ELR (cell line): ENCODE measurements at regions not wholly inside any gene's neighbourhood (a gene's known extent, or its start where the extent isn't known, plus 50 kb on each side); places are given as distances from the start of the nearest gene placed in this dataset.
"Not testable (repeated sequence)": the region's sequence is repeated elsewhere in the genome, so short reads cannot be mapped to it uniquely, and the experiment has no call there.

Experiments used
- DNase-seq: peaks from one replicate; pipeline ENCODE4 v3.0.0-alpha.2; 2015; ENCODE audit warnings: low read depth

DNA sequence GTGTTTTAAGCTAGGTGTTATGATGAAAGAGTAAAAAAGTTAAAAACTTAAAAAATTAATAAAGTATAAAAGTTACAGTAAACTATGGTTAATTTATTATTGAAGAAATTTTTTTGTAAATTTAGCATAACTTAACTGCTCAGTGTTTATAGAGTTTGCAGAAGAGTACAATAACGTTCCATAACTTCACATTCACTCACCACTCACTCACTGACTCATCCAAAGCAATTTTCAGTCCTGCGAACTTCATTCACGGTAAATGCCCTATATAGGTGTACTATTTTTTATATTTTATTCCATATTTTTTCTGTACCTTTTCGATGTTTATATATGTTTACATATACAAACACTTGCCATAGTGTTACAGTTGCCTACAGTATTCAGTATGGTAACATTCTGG is 694.8 kb upstream of the SLC39A10 start:
- DNase-seq: peak; percentile 8

DNA sequence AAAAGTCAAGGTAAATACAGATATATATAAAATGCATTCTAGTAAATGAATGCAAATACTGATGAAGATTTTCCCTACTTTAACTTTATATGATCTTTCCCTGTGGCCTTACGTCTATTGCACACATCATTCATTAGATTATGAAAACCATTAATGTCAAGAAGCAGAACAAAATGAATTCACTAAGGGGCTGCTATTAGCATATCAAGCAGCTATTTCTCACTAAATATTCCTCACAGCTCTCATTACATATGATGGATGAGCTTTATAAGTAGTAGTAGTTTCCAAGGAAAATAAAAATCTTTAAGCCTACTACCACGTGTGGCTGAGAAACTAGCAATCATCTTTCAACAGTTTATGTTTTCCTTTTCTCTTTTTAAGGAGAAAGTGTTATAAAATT is 702.8 kb upstream of the SLC39A10 start:
- no peak for DNase-seq

DNA sequence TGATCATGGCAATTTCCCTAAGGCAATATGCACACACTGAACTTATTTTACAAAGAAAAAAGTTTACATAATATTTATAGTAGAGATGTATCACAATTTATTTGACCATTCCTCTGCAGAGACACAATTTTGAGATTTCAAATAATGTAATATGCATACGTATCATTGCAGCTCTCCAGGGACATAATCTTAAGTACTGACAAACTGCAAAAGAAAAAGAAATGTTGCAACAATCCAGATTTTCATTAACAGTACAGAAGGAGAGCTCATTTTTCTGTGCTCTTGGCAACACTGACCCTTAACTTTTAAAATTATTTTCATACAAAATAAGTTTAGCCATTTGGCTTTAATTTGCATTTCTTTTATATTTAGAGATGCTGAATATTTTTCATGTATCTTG is 710.2 kb upstream of the SLC39A10 start:
- DNase-seq: no peak

DNA sequence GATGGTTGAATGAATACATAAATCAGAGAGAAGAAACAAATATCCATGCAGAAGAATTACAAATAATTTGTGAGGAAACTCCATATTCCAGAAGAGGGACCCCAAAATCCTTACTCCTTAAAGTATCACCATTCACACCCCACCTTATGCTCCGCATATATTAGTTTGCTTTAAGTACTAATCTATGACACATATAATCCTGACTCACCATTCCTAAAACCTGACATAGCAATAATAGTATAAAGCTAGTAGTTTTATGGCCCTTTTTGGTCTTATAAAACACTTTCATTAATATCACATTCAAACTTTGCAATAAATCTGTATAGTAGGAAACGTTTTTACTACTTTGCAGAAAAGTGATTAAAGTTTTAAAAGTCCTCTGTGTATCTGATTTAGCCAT is 719.0 kb upstream of the SLC39A10 start:
- no peak for DNase-seq

DNA sequence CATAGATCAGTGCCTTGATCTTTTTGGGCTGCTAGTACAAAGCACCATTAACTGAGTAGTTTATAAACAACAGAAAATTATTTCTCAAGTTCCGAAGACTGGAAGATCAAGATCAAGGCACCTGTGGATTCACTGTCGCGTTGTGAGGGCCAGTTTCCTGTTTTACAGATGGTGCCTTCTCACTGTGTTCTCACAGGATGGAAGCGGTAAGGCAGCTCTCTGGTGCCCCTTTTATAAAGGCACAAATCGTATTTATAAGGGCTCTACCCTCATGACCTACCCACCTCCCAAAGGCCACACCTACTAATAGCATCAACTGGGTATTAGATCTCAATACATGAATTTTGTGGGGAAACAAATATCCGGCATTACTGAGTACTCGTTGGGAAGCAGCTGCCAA is 729.5 kb upstream of the SLC39A10 start:
- no peak for DNase-seq

DNA sequence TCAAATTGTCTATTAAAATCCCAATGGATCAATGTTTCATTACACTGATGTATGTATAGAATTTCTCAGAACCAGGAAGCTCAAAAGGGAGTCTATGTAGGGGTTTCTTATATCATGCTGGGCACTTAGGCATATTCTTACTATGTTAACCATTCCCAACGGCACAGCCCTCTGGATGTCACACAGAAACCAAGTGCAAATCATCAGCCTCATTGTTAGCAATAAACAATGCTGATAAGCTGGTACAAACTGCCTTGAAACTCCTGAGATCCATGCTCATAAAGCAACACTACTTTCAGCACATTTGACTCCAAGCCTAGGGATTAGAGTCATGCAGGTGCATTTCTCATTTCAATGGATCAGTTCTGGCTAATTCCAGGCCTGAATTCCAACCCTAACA is 730.2 kb upstream of the SLC39A10 start:
- no peak for DNase-seq

DNA sequence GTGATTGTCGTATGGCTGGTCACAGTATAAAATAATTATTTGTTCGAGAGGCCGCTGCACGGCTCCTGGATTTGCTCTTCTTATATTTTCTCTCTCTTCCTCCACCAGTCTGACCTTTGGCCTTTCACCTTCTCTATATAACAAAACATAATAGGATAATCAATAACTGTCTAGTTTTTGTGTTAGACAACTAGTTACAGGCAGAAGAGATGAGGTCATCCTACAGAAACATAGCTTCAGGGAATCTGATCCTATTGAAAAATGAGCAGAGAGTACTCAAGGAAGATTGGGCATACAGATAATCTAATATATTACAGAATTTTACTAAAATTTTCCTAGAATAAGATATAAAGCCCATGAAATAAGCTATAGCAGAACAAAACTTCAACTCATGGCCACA is 731.3 kb upstream of the SLC39A10 start:
- no peak for DNase-seq

DNA sequence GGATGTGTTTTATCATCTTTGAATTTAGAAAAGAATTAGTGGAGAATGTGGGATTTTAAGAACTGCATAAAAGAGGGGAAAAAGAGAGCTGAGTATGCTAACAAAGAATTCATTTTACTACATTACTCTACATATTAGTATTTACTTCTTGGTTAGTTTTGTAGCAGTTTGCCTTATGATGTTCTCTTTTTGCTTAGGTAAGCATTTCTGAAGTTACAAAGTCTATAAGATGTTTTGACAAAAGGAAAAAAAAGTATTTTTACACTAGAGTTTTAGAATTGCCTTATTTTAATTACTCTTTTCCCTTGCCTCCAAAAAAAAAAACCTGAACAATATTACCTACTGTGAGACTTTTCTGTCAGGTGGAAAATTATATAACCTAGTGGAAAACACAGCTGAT is 739.5 kb upstream of the SLC39A10 start:
- no peak for DNase-seq

DNA sequence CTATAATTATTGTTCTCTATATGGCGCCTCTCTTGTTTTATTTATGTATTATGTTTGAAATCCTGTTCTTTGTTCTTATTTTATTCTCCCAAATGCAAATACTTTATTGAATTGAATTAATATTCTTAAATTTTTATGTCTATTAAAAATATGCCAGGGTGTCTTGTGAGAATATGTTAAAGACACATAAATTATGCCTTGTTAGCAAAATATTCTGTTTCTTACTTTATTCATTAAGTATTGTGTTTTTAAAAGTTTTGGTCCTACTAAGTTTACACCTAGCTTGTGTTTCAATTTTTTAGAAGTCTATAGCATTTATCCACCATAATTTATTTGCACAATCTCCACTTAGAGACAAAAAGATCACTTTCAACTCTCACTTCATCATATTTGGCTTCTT is 741.5 kb upstream of the SLC39A10 start:
- DNase-seq: no peak

DNA sequence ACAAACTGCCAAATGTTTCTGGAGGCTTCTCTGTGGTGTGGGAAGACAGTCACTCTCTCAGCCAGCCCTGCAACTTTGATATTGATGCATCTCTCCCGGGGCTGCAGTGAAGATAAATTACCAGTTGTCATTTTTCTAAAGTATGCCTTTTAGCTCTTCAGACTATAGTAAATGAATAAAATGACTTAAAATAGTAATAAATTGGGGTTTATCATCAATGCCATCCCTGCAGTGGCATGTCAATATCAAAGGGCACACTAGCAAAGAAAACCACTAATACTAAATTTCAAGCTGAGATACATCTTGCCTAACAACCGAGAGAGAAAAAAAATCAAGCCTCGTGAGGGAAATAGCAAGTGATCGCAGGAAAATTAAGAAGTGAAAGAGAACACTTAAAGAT is 749.5 kb upstream of the SLC39A10 start:
- DNase-seq: peak; percentile 8

DNA sequence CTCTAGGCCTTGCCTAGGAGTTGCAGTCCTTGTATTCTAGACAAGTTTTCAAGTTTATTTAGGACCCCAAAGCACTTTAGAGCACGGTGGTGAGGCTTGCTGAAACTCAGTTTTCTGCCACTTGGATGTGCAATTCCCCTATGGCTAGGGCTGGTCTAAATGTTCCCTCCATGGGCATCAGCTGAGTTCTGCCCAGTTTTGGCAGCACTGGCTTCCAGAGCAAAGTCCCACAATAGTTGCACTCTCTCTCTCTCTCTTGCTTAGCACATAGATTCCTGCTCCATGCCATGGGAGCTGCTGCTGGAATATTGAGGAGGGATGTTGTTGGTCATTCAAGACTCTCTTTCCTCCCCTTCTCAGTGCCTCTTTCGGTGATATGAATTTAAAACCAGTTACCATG is 760.2 kb upstream of the SLC39A10 start:
- no peak for DNase-seq

DNA sequence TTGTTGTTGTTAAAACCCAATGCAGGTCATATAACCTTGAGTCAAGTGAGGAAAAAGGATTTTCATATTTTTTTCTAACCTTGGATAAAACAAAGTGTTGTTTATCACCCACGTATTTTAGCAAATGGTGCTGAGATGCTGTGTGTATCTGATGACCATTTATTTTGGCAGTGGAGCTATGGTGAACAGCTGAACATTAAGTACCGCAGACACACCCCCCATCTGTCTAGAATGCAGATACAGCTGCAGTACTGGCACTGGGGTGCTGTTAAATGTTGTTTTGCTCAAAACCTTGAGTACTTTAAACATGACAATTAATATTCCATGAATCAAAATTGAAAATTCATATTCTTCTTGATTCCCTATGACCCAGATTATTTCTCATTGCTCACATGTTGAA is 773.3 kb upstream of the SLC39A10 start:
- no peak for DNase-seq

DNA sequence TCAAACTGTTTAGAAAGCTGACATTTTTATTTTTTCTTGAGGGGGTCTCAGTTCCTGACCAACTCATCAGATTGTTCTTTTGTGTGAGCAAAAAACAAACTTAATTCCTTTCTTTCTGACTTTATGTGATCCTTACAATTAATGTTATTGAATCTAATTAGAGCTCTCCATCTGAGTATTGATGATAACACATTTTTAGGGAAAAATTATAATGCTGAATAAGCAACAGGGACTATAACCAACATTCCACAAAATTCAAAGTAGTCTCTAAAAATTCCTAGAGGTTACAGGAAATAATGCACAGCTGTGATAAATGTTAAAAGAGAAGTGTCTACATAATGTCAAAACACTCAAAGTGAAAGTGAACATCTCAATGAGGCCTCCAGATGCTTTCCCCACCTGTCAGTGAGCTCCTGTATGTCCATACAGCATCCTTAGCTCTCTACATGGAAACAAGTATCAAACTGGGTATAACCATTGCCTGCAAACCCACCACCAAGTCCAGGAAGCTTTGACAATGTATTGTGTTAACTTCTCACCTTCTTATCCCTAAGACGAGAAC is 786.0 kb upstream of the SLC39A10 start:
- DNase-seq: peak; percentile 39

DNA sequence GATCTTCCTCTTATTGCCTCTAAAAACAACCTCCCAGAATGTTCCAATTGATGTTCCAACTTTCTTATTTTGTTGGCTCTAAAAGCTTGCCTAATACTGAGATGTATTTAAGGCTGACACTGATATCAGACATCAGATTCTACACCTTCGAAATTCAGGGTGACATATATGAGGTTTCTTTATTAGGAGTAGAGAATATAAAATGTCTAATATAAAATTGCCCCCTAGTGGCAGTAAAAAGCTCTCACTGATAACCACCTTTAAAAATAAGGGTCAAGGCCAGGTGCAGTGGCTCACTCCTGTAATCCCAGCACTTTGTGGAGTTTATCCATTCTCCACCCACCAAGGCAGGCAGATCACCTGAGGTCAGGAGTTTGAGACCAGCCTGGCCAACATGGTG is 789.7 kb upstream of the SLC39A10 start:
- peak; percentile 57 for DNase-seq

DNA sequence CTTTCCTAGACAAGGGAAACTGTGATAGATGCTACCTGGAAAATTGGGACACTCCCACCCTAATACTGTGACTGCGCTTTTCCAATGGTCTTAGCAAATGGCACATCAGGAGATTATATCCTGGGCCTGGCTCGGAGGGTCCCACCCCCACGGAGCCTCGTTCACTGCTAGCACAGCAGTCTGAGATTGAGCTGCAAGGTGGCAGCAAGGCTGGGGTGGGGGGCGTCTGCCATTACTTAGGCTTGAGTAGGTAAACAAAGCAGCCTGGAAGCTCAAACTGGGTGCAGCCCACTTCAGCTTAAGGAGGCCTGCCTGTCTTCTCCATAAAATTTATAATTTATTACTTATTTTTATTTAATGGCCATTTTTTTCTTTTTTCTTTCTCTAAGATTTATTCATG is 802.1 kb upstream of the SLC39A10 start:
- no peak for DNase-seq

DNA sequence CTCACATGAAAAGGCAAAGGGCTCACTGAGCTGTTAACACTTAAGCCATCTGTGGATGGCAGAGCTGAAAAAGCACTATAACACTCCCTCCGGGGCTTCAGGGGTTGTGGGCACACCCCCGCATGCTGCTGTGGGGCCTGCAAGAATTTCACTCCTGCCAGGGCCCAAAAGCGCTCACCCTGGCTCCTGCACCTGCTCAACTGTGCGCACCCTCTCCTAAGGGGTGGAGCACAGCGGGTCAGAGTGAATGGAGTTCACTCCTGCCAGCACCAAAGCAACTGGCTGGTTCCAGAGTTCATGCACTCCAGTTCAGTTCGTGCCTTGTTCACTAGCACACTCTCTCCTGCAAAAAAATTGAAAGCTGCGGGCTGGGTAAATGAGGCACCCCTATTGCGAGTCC is 814.2 kb upstream of the SLC39A10 start:
- DNase-seq: no peak

DNA sequence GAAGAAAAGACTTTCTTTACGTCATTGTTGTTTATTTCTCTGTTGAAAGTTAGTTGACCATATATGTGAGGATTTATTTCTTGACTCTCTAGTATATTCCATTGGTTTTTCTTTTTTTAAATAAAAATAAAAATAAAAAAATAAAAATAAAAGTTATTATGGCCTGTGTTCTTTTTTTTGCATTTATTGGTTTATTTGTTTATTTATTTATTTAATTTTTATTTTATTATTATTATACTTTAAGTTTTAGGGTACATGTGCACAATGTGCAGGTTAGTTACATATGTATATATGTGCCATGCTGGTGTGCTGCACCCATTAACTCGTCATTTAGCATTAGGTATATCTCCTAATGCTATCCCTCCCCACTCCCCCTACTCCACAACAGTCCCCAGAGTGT is 822.7 kb upstream of the SLC39A10 start:
- DNase-seq: not testable (repeated sequence)

DNA sequence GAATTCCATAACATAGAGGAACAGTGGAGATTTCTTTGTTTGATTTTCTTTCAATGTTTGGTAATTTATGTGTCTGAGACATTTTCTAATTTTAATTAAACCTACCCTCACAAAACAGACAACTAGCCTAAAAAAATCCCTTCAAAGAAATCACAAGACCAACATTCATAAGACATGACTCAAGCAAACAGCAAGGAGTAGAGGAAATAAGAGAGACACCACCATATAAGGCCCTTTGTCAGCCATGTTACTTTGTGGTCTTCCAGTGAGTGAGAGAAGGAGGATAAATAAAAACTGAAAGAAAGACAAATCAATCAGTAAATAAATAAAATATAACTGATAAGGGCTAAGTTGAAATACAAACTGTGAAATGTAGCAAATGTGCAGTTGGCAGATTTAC is 830.8 kb upstream of the SLC39A10 start:
- peak; percentile 61 for DNase-seq

DNA sequence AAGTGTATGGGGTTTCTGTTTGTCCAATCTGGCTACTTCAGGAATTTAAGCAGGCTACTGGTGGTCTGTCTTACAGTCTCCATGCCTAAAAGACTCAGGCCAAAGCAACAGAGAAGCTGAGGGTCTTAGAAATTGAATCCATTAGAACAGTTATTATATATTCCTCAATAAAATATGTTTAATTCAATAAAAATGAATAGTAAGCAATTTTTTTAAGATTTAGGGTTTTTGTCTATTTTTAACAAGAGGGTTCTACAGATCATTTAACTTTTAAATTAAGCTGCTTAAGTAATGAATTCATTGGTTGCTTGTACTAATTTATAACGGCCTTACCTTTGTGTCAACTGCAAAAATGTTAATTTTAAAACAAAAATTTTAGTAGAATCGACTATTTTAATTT is 832.6 kb upstream of the SLC39A10 start:
- no peak for DNase-seq

DNA sequence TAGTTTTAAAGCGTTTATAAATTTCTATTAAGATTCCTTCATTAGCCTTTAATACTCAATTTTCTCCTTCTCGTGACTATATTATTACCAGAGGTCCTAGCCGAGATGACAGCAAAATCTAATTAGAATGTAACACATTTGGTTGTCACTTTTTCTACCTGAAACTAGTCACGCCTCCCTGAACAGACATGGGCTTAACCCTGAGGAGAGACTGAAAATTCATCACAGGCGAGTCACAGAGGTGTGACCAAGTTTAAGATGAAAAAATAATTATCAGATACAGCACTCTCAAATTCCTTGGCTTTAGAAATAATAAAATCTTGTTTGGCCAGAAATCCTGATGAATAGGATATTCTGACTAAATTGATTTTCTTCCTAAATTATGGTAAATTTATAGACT is 834.4 kb upstream of the SLC39A10 start:
- no peak for DNase-seq

DNA sequence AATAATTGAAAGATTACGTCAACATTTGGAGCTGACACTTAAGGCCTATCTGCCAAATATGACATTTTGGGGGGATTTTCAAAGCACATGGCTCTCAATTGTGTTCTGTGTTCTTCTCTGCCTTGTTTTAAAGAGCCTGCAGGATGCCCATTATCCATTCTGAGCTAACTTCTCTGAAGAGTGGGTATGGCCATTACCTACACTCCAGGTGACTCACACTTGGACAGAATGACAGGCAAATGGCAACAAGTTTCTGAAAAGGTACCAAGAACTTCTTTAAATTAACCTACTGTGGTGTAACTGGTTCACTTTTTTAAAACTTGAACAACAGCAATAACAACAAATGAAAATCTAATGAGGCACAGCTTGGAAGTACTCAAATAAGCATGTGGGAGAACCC is 834.9 kb upstream of the SLC39A10 start:
- no peak for DNase-seq

DNA sequence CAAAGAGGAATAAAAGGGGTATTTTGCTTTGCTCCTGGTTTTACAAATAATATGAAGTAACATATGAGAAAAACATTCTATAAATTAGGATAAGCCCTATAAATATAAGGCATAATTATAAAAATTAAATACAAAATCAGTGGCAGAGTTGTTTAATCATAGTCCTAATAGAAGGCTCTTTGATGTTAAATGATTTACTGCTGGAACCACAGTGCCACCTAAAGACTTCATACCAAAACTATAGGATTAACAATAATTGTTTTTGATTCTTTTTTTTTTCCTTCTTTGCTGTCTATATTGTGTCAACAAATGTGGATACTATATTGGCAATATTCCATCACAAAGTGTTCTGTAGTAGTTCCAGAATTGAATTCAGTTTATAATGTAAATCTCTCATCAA is 837.7 kb upstream of the SLC39A10 start:
- peak; percentile 54 for DNase-seq

DNA sequence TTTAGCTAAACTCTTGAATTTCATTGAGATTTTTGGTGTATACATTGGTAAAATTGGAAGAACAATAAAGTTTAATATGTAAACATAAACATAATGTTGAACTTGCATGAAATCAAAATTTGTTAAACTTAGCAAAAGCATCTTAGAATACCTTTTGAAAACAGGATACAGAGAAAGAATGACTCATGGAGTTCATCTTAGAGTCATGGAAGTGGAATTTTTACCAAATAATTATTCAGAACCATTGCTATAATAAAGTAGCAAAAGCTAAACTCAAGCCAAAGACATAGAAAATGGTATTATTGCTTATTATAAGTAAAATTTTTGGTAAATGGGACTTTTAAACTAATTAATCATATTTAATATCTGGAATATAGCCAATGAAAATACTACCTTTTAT is 841.6 kb upstream of the SLC39A10 start:
- peak; percentile 71 for DNase-seq

DNA sequence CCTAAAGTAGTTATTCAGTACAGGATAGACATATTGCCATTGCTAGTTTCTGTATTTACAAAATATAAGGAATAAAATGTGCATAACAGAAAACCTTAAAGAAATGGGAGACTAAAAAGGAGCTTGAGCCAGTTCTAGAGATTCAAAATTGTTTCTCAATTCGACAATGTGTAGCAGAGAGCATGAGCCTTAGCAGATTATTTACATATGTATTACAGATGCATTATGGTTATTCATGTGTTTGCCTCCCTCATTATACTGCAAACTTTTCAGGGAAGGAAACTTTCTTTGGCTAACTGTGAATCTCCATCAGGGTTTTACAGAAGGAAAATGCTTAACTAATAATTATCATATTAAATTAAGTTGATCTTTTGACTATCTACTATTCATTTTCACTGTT is 854.4 kb upstream of the SLC39A10 start:
- DNase-seq: no peak

DNA sequence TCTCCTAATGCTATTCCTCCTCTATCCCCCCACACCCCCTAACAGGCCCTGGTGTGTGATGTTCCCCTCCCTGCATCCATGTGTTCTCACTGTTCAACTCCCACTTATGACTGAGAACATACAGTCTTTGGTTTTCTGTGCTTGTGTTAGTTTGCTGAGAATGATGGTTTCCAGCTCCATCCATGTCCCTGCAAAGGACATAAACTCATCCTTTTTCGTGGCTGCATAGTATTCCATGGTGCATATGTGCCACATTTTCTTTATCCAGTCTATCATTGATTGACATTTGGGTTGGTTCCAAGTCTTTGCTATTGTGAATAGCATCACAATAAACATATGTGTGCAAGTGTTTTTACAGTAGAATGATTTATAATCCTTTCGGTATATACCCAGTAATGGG is 870.0 kb upstream of the SLC39A10 start:
- not testable (repeated sequence) for DNase-seq
